Keratinocyte (primary cell): ENCODE measurements at regions not wholly inside any gene's neighbourhood (a gene's known extent, or its start where the extent isn't known, plus 50 kb on each side); places are given as distances from the start of the nearest gene placed in this dataset.

Source experiments
- EZH2 ChIP-seq: IDR thresholded peaks from one replicate; pipeline ENCODE4 v1.6.1; 2012; ENCODE audit warnings: inconsistent platforms, mild to moderate bottlenecking, low read length, moderate library complexity
- TF ChIP-seq, protein P1 (sequence below), 3 experiments: IDR thresholded peaks in 1 of 3; conservative IDR thresholded peaks in 1 of 3; optimal IDR thresholded peaks in 1 of 3; 2 replicates in 2 of 3; 3 replicates in 1 of 3; pipeline versions ENCODE3 to v1.5.1; 2011; ENCODE audit warnings: low read length in 3 of 3, mild to moderate bottlenecking in 3 of 3, moderate library complexity in 2 of 3, control low read depth in 1 of 3, inconsistent platforms in 1 of 3; ENCODE audit not compliant: insufficient read depth in 2 of 3; ENCODE audit errors: extremely low read depth in 1 of 3

DNA sequence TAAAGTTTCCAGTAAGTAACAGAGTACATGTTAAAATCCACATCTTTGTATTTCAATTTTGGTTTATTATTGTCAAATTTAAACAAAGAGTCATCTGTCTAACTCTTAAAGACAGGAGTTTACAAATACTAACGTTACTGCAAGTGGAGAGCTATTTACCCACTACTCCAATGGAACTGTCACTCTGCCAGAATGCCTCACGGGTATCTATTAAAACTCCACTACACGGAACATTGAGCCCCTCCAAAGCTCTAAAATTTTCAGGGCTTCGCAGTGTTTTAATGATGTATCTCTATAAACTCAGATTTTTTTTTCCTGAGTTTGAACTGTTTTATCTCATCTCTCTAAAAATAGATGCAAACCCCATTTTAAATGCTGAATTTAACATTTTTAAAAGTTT, 388.7 kb upstream of the SEMA3A start:
- TF ChIP-seq, protein P1, sequence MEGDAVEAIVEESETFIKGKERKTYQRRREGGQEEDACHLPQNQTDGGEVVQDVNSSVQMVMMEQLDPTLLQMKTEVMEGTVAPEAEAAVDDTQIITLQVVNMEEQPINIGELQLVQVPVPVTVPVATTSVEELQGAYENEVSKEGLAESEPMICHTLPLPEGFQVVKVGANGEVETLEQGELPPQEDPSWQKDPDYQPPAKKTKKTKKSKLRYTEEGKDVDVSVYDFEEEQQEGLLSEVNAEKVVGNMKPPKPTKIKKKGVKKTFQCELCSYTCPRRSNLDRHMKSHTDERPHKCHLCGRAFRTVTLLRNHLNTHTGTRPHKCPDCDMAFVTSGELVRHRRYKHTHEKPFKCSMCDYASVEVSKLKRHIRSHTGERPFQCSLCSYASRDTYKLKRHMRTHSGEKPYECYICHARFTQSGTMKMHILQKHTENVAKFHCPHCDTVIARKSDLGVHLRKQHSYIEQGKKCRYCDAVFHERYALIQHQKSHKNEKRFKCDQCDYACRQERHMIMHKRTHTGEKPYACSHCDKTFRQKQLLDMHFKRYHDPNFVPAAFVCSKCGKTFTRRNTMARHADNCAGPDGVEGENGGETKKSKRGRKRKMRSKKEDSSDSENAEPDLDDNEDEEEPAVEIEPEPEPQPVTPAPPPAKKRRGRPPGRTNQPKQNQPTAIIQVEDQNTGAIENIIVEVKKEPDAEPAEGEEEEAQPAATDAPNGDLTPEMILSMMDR (optimal IDR thresholded peaks at IDR 0.05 in 1 of 3, IDR thresholded peaks at IDR 0.05 in 1 of 3, conservative IDR thresholded peaks at IDR 0.05 in 1 of 3; ENCODE audit: extremely low read depth in 1 of 3, insufficient read depth in 2 of 3, low read length in 3 of 3) = no peak
- TF ChIP-seq EZH2 = no peak
